Ishikawa (cell line): ENCODE measurements at regions not wholly inside any gene's neighbourhood (a gene's known extent, or its start where the extent isn't known, plus 50 kb on each side); places are given as distances from the start of the nearest gene placed in this dataset.

Experiments
- CEBPB ChIP-seq: IDR thresholded peaks from 2 replicates; pipeline ENCODE4 v1.6.1; 2012
- EGR1 ChIP-seq: IDR thresholded peaks from 2 replicates; pipeline ENCODE4 v1.6.1; 2012
- RAD21 ChIP-seq: IDR thresholded peaks from 2 replicates; pipeline ENCODE4 v1.6.1; 2012; ENCODE audit warnings: low read depth
- TF ChIP-seq, protein P1 (sequence below): IDR thresholded peaks from 2 replicates; pipeline ENCODE4 v1.6.1; 2012

DNA sequence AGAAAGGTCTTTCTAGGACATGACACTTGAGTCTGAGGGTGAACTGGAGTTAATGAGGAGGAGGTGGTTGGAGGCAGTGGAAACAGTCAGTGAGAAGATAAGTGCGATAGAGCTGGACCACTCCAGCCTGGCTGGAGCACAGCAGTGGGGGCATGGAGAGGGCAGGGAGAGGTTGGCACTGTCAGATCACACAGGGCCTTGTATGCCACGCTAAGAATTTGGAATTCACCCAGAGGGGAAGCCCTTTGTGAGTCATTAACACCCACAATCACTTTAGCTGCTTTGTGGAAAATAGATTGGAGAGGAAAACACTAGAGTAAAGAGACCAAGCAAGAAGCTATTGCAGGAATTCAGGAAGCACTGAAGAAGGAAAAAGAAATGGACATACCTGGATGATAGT lies 83.3 kb downstream of the ZNF621 start:
- TF ChIP-seq EGR1 (no peak), CEBPB (no peak), RAD21 (no peak)
- TF ChIP-seq, protein P1, sequence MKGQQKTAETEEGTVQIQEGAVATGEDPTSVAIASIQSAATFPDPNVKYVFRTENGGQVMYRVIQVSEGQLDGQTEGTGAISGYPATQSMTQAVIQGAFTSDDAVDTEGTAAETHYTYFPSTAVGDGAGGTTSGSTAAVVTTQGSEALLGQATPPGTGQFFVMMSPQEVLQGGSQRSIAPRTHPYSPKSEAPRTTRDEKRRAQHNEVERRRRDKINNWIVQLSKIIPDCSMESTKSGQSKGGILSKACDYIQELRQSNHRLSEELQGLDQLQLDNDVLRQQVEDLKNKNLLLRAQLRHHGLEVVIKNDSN: no peak
